GM23338 (cell line): ENCODE measurements at regions not wholly inside any gene's neighbourhood (a gene's known extent, or its start where the extent isn't known, plus 50 kb on each side); places are given as distances from the start of the nearest gene placed in this dataset.
A peak's percentile ranks its signal among the peaks of the same experiment; 100 is the strongest.

Source experiments
- CREB1 ChIP-seq: fragments of 250-450 bp; sonication (Bioruptor Pico); IDR thresholded peaks from 2 replicates; pipeline ENCODE4 v1.5.0; 2020; ENCODE audit warnings: low read depth, mild to moderate bottlenecking, moderate library complexity
- CTCF ChIP-seq, 2 experiments: fragments of 200-600 bp in 1 of 2; sonication (generic) in 1 of 2; conservative IDR thresholded peaks; 2 replicates each; pipeline versions ENCODE4 v1.5.1 to v1.6.1; 2016 to 2017; ENCODE audit warnings: antibody characterized with exemption in 2 of 2, low read depth in 2 of 2, mild to moderate bottlenecking in 2 of 2, moderate library complexity in 1 of 2
- ETS1 ChIP-seq: IDR thresholded peaks from 2 replicates; pipeline ENCODE4 v1.6.1; 2016; ENCODE audit warnings: antibody characterized with exemption
- EZH2 ChIP-seq: fragments of 200-600 bp; sonication (generic); IDR thresholded peaks from one replicate; pipeline ENCODE4 v1.8.0; 2017; ENCODE audit warnings: antibody characterized with exemption, mild to moderate bottlenecking, low read depth; ENCODE audit not compliant: unreplicated experiment
- EZH2phosphoT487 ChIP-seq: fragments of 200-600 bp; sonication (generic); IDR thresholded peaks from one replicate; pipeline ENCODE4 v1.8.1; 2018; ENCODE audit warnings: antibody characterized with exemption; ENCODE audit not compliant: unreplicated experiment
- JUNB ChIP-seq: IDR thresholded peaks from one replicate; pipeline ENCODE4 v1.6.1; 2016; ENCODE audit warnings: antibody characterized with exemption; ENCODE audit not compliant: unreplicated experiment
- POLR2AphosphoS5 ChIP-seq: IDR thresholded peaks from 2 replicates; pipeline ENCODE4 v1.6.1; 2016; ENCODE audit warnings: antibody characterized with exemption, low read depth
- STAT1 ChIP-seq: IDR thresholded peaks from one replicate; pipeline ENCODE4 v1.6.1; 2016; ENCODE audit warnings: antibody characterized with exemption; ENCODE audit not compliant: unreplicated experiment
- ZNF114 ChIP-seq: fragments of 250-450 bp; sonication (Bioruptor Pico); IDR thresholded peaks from 2 replicates; pipeline ENCODE4 v1.5.0; 2020; ENCODE audit warnings: mild to moderate bottlenecking, moderate library complexity
- TF ChIP-seq, protein P1 (sequence below): IDR thresholded peaks from one replicate; pipeline ENCODE4 v1.6.1; 2018; ENCODE audit warnings: antibody characterized with exemption; ENCODE audit not compliant: unreplicated experiment

- TF ChIP-seq, protein P1, sequence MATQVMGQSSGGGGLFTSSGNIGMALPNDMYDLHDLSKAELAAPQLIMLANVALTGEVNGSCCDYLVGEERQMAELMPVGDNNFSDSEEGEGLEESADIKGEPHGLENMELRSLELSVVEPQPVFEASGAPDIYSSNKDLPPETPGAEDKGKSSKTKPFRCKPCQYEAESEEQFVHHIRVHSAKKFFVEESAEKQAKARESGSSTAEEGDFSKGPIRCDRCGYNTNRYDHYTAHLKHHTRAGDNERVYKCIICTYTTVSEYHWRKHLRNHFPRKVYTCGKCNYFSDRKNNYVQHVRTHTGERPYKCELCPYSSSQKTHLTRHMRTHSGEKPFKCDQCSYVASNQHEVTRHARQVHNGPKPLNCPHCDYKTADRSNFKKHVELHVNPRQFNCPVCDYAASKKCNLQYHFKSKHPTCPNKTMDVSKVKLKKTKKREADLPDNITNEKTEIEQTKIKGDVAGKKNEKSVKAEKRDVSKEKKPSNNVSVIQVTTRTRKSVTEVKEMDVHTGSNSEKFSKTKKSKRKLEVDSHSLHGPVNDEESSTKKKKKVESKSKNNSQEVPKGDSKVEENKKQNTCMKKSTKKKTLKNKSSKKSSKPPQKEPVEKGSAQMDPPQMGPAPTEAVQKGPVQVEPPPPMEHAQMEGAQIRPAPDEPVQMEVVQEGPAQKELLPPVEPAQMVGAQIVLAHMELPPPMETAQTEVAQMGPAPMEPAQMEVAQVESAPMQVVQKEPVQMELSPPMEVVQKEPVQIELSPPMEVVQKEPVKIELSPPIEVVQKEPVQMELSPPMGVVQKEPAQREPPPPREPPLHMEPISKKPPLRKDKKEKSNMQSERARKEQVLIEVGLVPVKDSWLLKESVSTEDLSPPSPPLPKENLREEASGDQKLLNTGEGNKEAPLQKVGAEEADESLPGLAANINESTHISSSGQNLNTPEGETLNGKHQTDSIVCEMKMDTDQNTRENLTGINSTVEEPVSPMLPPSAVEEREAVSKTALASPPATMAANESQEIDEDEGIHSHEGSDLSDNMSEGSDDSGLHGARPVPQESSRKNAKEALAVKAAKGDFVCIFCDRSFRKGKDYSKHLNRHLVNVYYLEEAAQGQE: no peak
- no peak for TF ChIP-seq POLR2AphosphoS5
- peak; percentile 27 to 42; a peak in 3 of 4 replicates for TF ChIP-seq CTCF (conservative IDR thresholded peaks at IDR 0.05; ENCODE audit: low read depth in 2 of 2)
- TF ChIP-seq EZH2phosphoT487: no peak
- no peak for TF ChIP-seq CREB1
- TF ChIP-seq JUNB: no peak
- TF ChIP-seq EZH2: no peak
- no peak for TF ChIP-seq ZNF114
- no peak for TF ChIP-seq STAT1
- no peak for TF ChIP-seq ETS1
Measured at GRCh38 chr5:173395257-173395932, 67.2 kb upstream of the STC2 start.
